ENCODE measurements at regions not wholly inside any gene's neighbourhood (a gene's known extent, or its start where the extent isn't known, plus 50 kb on each side); places are given as distances from the start of the nearest gene placed in this dataset.
"Not testable (repeated sequence)": the region's sequence is repeated elsewhere in the genome, so short reads cannot be mapped to it uniquely, and the experiment has no call there.

DNA sequence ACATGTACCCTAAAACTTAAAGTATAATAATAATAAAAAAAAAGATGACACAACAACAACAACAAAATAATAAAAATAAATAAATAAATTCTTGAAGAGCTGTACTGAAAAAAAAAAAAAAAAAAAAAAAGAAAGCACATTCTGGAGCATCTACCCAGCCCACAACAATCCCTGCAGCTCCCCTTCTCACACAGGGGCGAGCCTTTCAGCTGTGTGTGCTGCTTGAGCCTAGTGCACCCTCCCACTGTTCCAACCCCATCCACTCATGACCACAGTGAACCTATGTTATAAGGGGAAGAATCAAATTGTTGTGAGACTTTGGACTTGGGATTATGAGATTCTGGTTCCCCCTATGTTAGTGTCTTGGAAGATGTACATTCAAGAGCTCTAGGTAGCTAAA, 161.5 kb upstream of the JADE1 start:
- in situ Hi-C loops (cut with HindIII; ENCODE audit: low pct_unique_long_range_greater_than_20kb, low sequenced_read_pairs), result no loop called here
- Histone ChIP-seq H3K4me3 (ENCODE audit: low read depth in 2 of 2, low read length in 2 of 2) (no peak overlapping the region), H3K9me3 (ENCODE audit: control insufficient read depth, insufficient read depth, low read depth, low read length) (no peaks in the 10 kb centered on the region), H3K4me1 (ENCODE audit: control insufficient read depth, insufficient read depth, low read length) (no peaks in the 10 kb centered on the region), H3K36me3 (ENCODE audit: control insufficient read depth, insufficient read depth, low read length) (no peaks in the 10 kb centered on the region), H3K27me3 (ENCODE audit: control insufficient read depth, insufficient read depth, low read length) (no peaks in the 10 kb centered on the region), H3K27ac (ENCODE audit: low read length) (no peak overlapping the region)
- BruUV-seq (replicated peaks), result no TSS peak
- ATAC-seq (no peak), DNase-seq (ENCODE audit: low read depth, low spot score) (no peak)
- ChIA-PET POLR2A (interaction anchor here (0.6 kb wide), 1 partner anchor 11 kb away, joined by 3 read pairs; no protein-coding TSS in a partner anchor), CTCF (no interaction called here)
- TF ChIP-seq TCF7L2 (IDR thresholded peaks at IDR 0.05; ENCODE audit: low read depth, low read length), result no peak
- TF ChIP-seq POLR2AphosphoS5 (IDR thresholded peaks at IDR 0.05; ENCODE audit: low read depth, low read length), result no peak
- TF ChIP-seq, protein P1, sequence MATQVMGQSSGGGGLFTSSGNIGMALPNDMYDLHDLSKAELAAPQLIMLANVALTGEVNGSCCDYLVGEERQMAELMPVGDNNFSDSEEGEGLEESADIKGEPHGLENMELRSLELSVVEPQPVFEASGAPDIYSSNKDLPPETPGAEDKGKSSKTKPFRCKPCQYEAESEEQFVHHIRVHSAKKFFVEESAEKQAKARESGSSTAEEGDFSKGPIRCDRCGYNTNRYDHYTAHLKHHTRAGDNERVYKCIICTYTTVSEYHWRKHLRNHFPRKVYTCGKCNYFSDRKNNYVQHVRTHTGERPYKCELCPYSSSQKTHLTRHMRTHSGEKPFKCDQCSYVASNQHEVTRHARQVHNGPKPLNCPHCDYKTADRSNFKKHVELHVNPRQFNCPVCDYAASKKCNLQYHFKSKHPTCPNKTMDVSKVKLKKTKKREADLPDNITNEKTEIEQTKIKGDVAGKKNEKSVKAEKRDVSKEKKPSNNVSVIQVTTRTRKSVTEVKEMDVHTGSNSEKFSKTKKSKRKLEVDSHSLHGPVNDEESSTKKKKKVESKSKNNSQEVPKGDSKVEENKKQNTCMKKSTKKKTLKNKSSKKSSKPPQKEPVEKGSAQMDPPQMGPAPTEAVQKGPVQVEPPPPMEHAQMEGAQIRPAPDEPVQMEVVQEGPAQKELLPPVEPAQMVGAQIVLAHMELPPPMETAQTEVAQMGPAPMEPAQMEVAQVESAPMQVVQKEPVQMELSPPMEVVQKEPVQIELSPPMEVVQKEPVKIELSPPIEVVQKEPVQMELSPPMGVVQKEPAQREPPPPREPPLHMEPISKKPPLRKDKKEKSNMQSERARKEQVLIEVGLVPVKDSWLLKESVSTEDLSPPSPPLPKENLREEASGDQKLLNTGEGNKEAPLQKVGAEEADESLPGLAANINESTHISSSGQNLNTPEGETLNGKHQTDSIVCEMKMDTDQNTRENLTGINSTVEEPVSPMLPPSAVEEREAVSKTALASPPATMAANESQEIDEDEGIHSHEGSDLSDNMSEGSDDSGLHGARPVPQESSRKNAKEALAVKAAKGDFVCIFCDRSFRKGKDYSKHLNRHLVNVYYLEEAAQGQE (IDR thresholded peaks at IDR 0.05; ENCODE audit: insufficient read depth in 1 of 2, low read depth in 2 of 2, low read length in 1 of 2), result no peak
- TF ChIP-seq CTCF (IDR thresholded peaks at IDR 0.05), result no peak
- TF ChIP-seq SIN3A (IDR thresholded peaks at IDR 0.05; ENCODE audit: borderline replicate concordance, insufficient read depth, low read depth, low read length), result no peak
- intact Hi-C loops (cut with micrococcal nuclease; ENCODE audit: unreplicated experiment), result no loop called here

- POLR2A ChIA-PET; H3K27me3 ChIP-seq (ENCODE audit: control insufficient read depth, insufficient read depth, low read length); DNase-seq (ENCODE audit: low read depth, low spot score); BruUV-seq (replicated peaks); ATAC-seq; CTCF ChIA-PET; H3K9me3 ChIP-seq (ENCODE audit: control insufficient read depth, insufficient read depth, low read depth, low read length); H3K36me3 ChIP-seq (ENCODE audit: control insufficient read depth, insufficient read depth, low read length); H3K4me3 ChIP-seq (ENCODE audit: low read depth in 2 of 2, low read length in 2 of 2); in situ Hi-C loops (cut with HindIII; ENCODE audit: low pct_unique_long_range_greater_than_20kb, low sequenced_read_pairs); intact Hi-C loops (cut with micrococcal nuclease; ENCODE audit: unreplicated experiment); H3K27ac ChIP-seq (ENCODE audit: low read length); H3K4me1 ChIP-seq (ENCODE audit: control insufficient read depth, insufficient read depth, low read length): not testable (repeated sequence)
Observed at GRCh38 chr4:128646893-128647292, 162.6 kb upstream of the JADE1 start.

DNA sequence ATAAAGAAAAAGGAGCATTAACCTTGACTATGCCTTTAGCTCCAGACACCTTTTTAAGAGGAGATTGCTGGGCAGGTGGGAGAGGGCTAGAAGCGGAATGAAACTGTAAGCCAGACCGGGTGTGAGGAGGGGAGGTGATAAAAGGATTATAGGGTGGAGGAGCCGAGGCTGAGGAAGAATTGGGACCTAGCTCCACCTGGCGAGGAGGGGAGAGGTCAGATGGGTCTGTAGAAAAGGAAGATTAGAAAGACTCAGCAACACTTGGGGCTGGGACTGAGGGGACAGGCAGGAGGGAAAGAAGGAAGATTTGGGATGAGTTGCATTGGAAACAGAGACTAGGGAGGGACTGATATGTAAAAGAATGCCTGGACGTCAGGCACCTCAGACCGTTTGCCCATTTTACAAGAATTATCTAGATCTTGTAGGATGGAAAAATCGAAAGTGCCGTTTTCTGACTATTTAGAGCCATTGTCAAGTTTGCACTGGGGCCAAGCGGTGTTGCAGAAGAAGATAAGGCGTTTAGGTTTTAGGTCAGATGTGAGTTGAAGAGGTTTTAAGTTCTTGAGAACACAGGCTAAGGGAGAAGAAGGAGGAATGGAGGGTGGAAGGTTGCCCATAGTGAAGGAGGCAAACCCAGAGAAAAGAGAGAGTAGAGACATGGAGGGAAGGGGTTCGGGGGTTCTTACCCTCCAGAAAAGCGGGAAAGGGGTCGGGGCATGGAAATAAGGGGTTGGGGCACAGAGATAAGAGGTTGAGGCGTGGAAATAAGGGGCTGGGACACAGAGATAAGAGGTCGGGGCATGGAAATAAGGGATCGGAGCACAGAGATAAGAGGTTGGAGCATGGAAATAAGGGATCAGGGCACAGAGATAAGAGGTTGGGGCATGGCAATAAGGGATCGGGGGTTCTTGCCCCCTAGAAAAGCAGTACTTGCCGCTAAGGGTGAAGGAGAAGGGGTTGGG, 164.5 kb upstream of the JADE1 start:
- H3K4me1 ChIP-seq (ENCODE audit: control insufficient read depth, insufficient read depth, low read length); CTCF ChIA-PET; H3K4me3 ChIP-seq (ENCODE audit: low read depth in 2 of 2, low read length in 2 of 2); in situ Hi-C loops (cut with HindIII; ENCODE audit: low pct_unique_long_range_greater_than_20kb, low sequenced_read_pairs); ATAC-seq; H3K27ac ChIP-seq (ENCODE audit: low read length); intact Hi-C loops (cut with micrococcal nuclease; ENCODE audit: unreplicated experiment); POLR2A ChIA-PET; H3K9me3 ChIP-seq (ENCODE audit: control insufficient read depth, insufficient read depth, low read depth, low read length); BruUV-seq (replicated peaks); H3K27me3 ChIP-seq (ENCODE audit: control insufficient read depth, insufficient read depth, low read length); H3K36me3 ChIP-seq (ENCODE audit: control insufficient read depth, insufficient read depth, low read length); DNase-seq (ENCODE audit: low read depth, low spot score): not testable (repeated sequence)

GRCh38 chr4:128644107-128644506, 165.4 kb upstream of the JADE1 start:
- H3K4me3 ChIP-seq (ENCODE audit: low read depth in 2 of 2, low read length in 2 of 2); H3K27ac ChIP-seq (ENCODE audit: low read length); in situ Hi-C loops (cut with HindIII; ENCODE audit: low pct_unique_long_range_greater_than_20kb, low sequenced_read_pairs); H3K36me3 ChIP-seq (ENCODE audit: control insufficient read depth, insufficient read depth, low read length); POLR2A ChIA-PET; ATAC-seq; H3K27me3 ChIP-seq (ENCODE audit: control insufficient read depth, insufficient read depth, low read length); DNase-seq (ENCODE audit: low read depth, low spot score); CTCF ChIA-PET; intact Hi-C loops (cut with micrococcal nuclease; ENCODE audit: unreplicated experiment); H3K4me1 ChIP-seq (ENCODE audit: control insufficient read depth, insufficient read depth, low read length); BruUV-seq (replicated peaks); H3K9me3 ChIP-seq (ENCODE audit: control insufficient read depth, insufficient read depth, low read depth, low read length): not testable (repeated sequence)

GRCh38 chr4:128641566-128641965, 167.9 kb upstream of the JADE1 start:
- ATAC-seq; POLR2A ChIA-PET; H3K36me3 ChIP-seq (ENCODE audit: control insufficient read depth, insufficient read depth, low read length); intact Hi-C loops (cut with micrococcal nuclease; ENCODE audit: unreplicated experiment); H3K4me3 ChIP-seq (ENCODE audit: low read depth in 2 of 2, low read length in 2 of 2); H3K9me3 ChIP-seq (ENCODE audit: control insufficient read depth, insufficient read depth, low read depth, low read length); H3K27ac ChIP-seq (ENCODE audit: low read length); CTCF ChIA-PET; H3K4me1 ChIP-seq (ENCODE audit: control insufficient read depth, insufficient read depth, low read length); in situ Hi-C loops (cut with HindIII; ENCODE audit: low pct_unique_long_range_greater_than_20kb, low sequenced_read_pairs); BruUV-seq (replicated peaks); DNase-seq (ENCODE audit: low read depth, low spot score); H3K27me3 ChIP-seq (ENCODE audit: control insufficient read depth, insufficient read depth, low read length): not testable (repeated sequence)
